COLO668 (cell line): ENCODE measurements at regions not wholly inside any gene's neighbourhood (a gene's known extent, or its start where the extent isn't known, plus 50 kb on each side); places are given as distances from the start of the nearest gene placed in this dataset.

Experiments used
- DNase-seq: peaks from one replicate; lab custom pipeline; 2025; ENCODE audit not compliant: unreplicated experiment; lab: John Stamatoyannopoulos, UW

GRCh38 chr16:50469744-50470321 is 78.4 kb upstream of the NKD1 start:
- DNase-seq, result no peak

GRCh38 chr16:50469121-50469743 is 79.0 kb upstream of the NKD1 start:
- no peak for DNase-seq

GRCh38 chr16:50468749-50469078 is 79.5 kb upstream of the NKD1 start:
- no peak for DNase-seq

- DNase-seq, result peak; percentile 58
Measured at GRCh38 chr16:50467943-50468748, 80.0 kb upstream of the NKD1 start.

GRCh38 chr16:50467559-50467942 is 80.6 kb upstream of the NKD1 start:
- no peak for DNase-seq

- no peak for DNase-seq
Measured at GRCh38 chr16:50466170-50466569, 82.0 kb upstream of the NKD1 start.

- no peak for DNase-seq
Measured at GRCh38 chr16:50464325-50465290, 83.6 kb upstream of the NKD1 start.

- no peak for DNase-seq
Measured at GRCh38 chr16:50463581-50464324, 84.4 kb upstream of the NKD1 start.

- DNase-seq, result no peak
Measured at GRCh38 chr16:50462793-50463507, 85.2 kb upstream of the NKD1 start.

GRCh38 chr16:50461400-50461760 is 86.8 kb upstream of the NKD1 start:
- no peak for DNase-seq

- no peak for DNase-seq
Measured at GRCh38 chr16:50460538-50461399, 87.4 kb upstream of the NKD1 start.

GRCh38 chr16:50459496-50460080 is 88.6 kb upstream of the NKD1 start:
- no peak for DNase-seq

GRCh38 chr16:50458667-50459495 is 89.3 kb upstream of the NKD1 start:
- DNase-seq, result no peak

GRCh38 chr16:50457979-50458491 is 89.2 kb upstream of the BRD7 start:
- DNase-seq, result no peak

- DNase-seq, result no peak
Measured at GRCh38 chr16:50457423-50457822, 88.6 kb upstream of the BRD7 start.

- no peak for DNase-seq
Measured at GRCh38 chr16:50455288-50455845, 86.6 kb upstream of the BRD7 start.

GRCh38 chr16:50453446-50453845 is 84.7 kb upstream of the BRD7 start:
- DNase-seq, result no peak
